ENCODE measurements at regions not wholly inside any gene's neighbourhood (a gene's known extent, or its start where the extent isn't known, plus 50 kb on each side); places are given as distances from the start of the nearest gene placed in this dataset.

GRCh38 chr7:49434846-49435245 is 338.6 kb upstream of the VWC2 start:
- H3K36me3 ChIP-seq (ENCODE audit: control insufficient read depth in 4 of 4, insufficient read depth in 3 of 4, low read depth in 1 of 4, low read length in 3 of 4): no peaks in the 10 kb centered on the region
- H3K4me3 ChIP-seq (ENCODE audit: low read depth in 1 of 3, low read length in 3 of 3): no peak overlapping the region
- no peak overlapping the region for H3K9ac ChIP-seq (ENCODE audit: low read depth in 1 of 2, low read length in 2 of 2)
- no peak for DNase-seq (ENCODE audit: low spot score)
- peaks cover 0 to 3% (median 0%) of the 10 kb centered on the region in 4 donors for H3K27me3 ChIP-seq (ENCODE audit: control insufficient read depth in 4 of 4, insufficient read depth in 4 of 4, low read length in 3 of 4)
- H3K4me1 ChIP-seq (ENCODE audit: control insufficient read depth in 4 of 4, insufficient read depth in 4 of 4, low read length in 3 of 4): no peaks in the 10 kb centered on the region
- WGBS: 45% methylated on average over 1 of the region's 1 CpG
- no peak for TF ChIP-seq FOXA1 (IDR thresholded peaks at IDR 0.05)
- TF ChIP-seq HNF4A (conservative IDR thresholded peaks at IDR 0.05): no peak
- TF ChIP-seq NR2F2 (IDR thresholded peaks at IDR 0.05): no peak
- no peak for TF ChIP-seq CTCF (IDR thresholded peaks at IDR 0.05; ENCODE audit: low read depth, low read length, missing input control)
- no peak for TF ChIP-seq REST (IDR thresholded peaks at IDR 0.05)
- no peak for TF ChIP-seq FOXA2 (IDR thresholded peaks at IDR 0.05)
- TF ChIP-seq HNF4G (IDR thresholded peaks at IDR 0.05): no peak
- H3K27ac ChIP-seq (ENCODE audit: low read depth in 1 of 2, low read length in 2 of 2): no peak overlapping the region
- no peaks in the 10 kb centered on the region for H3K9me3 ChIP-seq (ENCODE audit: control insufficient read depth in 4 of 4, low read length in 3 of 4)

- no peaks in the 10 kb centered on the region for H3K9me3 ChIP-seq (ENCODE audit: control insufficient read depth in 4 of 4, low read length in 3 of 4)
- no peak for DNase-seq (ENCODE audit: low spot score)
- no peak overlapping the region for H3K9ac ChIP-seq (ENCODE audit: low read depth in 1 of 2, low read length in 2 of 2)
- no peak overlapping the region for H3K4me3 ChIP-seq (ENCODE audit: low read depth in 1 of 3, low read length in 3 of 3)
- no peak for TF ChIP-seq RAD21 (IDR thresholded peaks at IDR 0.05)
- TF ChIP-seq HNF4G (IDR thresholded peaks at IDR 0.05): no peak
- no peak for TF ChIP-seq TAF1 (conservative IDR thresholded peaks at IDR 0.05)
- no peak for TF ChIP-seq REST (IDR thresholded peaks at IDR 0.05)
- TF ChIP-seq YY1 (IDR thresholded peaks at IDR 0.05): no peak
- TF ChIP-seq ATF3 (IDR thresholded peaks at IDR 0.05): no peak
- no peak for TF ChIP-seq FOXA2 (IDR thresholded peaks at IDR 0.05)
- no peak for TF ChIP-seq FOXA1 (IDR thresholded peaks at IDR 0.05)
- TF ChIP-seq GABPA (IDR thresholded peaks at IDR 0.05 in 1 of 2, conservative IDR thresholded peaks at IDR 0.05 in 1 of 2): no peak
- TF ChIP-seq NR2F2 (IDR thresholded peaks at IDR 0.05): no peak
- no peak for TF ChIP-seq HNF4A (conservative IDR thresholded peaks at IDR 0.05)
- TF ChIP-seq ZBTB33 (IDR thresholded peaks at IDR 0.05): no peak
- TF ChIP-seq EGR1 (IDR thresholded peaks at IDR 0.05; ENCODE audit: low read depth in 2 of 2): no peak
- WGBS: 82% methylated on average over 4 of the region's 4 CpGs
- no peaks in the 10 kb centered on the region for H3K4me1 ChIP-seq (ENCODE audit: control insufficient read depth in 4 of 4, insufficient read depth in 4 of 4, low read length in 3 of 4)
- peaks cover 0 to under 1% (median 0%) of the 10 kb centered on the region in 4 donors for H3K27me3 ChIP-seq (ENCODE audit: control insufficient read depth in 4 of 4, insufficient read depth in 4 of 4, low read length in 3 of 4)
- H3K27ac ChIP-seq (ENCODE audit: low read depth in 1 of 2, low read length in 2 of 2): no peak overlapping the region
- no peaks in the 10 kb centered on the region for H3K36me3 ChIP-seq (ENCODE audit: control insufficient read depth in 4 of 4, insufficient read depth in 3 of 4, low read depth in 1 of 4, low read length in 3 of 4)
Measured at GRCh38 chr7:49438281-49438680, 335.2 kb upstream of the VWC2 start.

Data from liver (tissue), 8 donors.